Endothelial cell of umbilical vein (primary cell): ENCODE measurements at regions not wholly inside any gene's neighbourhood (a gene's known extent, or its start where the extent isn't known, plus 50 kb on each side); places are given as distances from the start of the nearest gene placed in this dataset.

Experiments
- BruUV-seq: library from RNA; stranded (reverse); fragments of 400-500 nt; replicated peaks from 2 replicates; lab custom pipeline; 2021; lab: Mats Ljungman, UMichigan
- CTCF ChIA-PET: fragments of 300-600, 350-600 bp; sonication (Branson Sonifier 250); formaldehyde crosslinking; loops from one replicate; lab custom pipeline; 2021; ENCODE audit warnings: antibody characterized with exemption, inconsistent platforms; lab: Charles Lee
- POLR2A ChIA-PET: fragments of 300-600, 350-600 bp; sonication (Branson Sonifier 250); formaldehyde crosslinking; loops from one replicate; lab custom pipeline; 2021; ENCODE audit warnings: antibody characterized with exemption, inconsistent platforms; lab: Charles Lee
- DNase-seq: peaks from one replicate; pipeline ENCODE4 v3.0.0-alpha.2; 2011; ENCODE audit warnings: low read depth, low spot score
- FAIRE-seq: peaks from 2 replicates; lab custom pipeline; 2011; peaks lifted over from hg19 to GRCh38; lab: Jason Lieb, UNC
- H2AFZ ChIP-seq: 2 replicates; pipeline ENCODE4 v1.6.0; 2012; ENCODE audit warnings: low read depth, low read length, control low read depth, inconsistent platforms
- H3K27ac ChIP-seq: 2 replicates; pipeline ENCODE4 v1.5.1; 2011; ENCODE audit warnings: low read depth, mild to moderate bottlenecking, control low read depth, low read length, moderate library complexity; ENCODE audit not compliant: insufficient read depth
- H3K27me3 ChIP-seq, 2 experiments: 2 replicates each; pipeline versions ENCODE4 v1.6.0 to v1.6.1; 2011; ENCODE audit warnings: low read length in 2 of 2, mixed read lengths in 1 of 2; ENCODE audit not compliant: control insufficient read depth in 2 of 2, insufficient read depth in 2 of 2
- H3K36me3 ChIP-seq, 2 experiments: 2 replicates in 1 of 2; 3 replicates in 1 of 2; pipeline ENCODE4 v1.5.1; 2011; ENCODE audit warnings: low read length in 2 of 2, mild to moderate bottlenecking in 1 of 2, moderate library complexity in 1 of 2; ENCODE audit not compliant: control insufficient read depth in 2 of 2, insufficient read depth in 2 of 2; ENCODE audit errors: extremely low read depth in 1 of 2
- H3K4me1 ChIP-seq: 3 replicates; pipeline ENCODE4 v1.5.1; 2011; ENCODE audit warnings: mild to moderate bottlenecking, low read length; ENCODE audit not compliant: control insufficient read depth, insufficient read depth; ENCODE audit errors: extremely low read depth
- H3K4me2 ChIP-seq: 2 replicates; pipeline ENCODE4 v1.6.1; 2011; ENCODE audit warnings: low read length, control low read depth, mixed read lengths; ENCODE audit not compliant: insufficient read depth
- H3K4me3 ChIP-seq, 3 experiments: fragments of 200-600 bp in 1 of 3; sonication (generic), shearing (Covaris generic) in 1 of 3; replicated peaks in 1 of 3; 2 replicates each; pipeline ENCODE4 v1.5.1; 2011 to 2016; ENCODE audit warnings: control low read depth in 3 of 3, low read length in 3 of 3, mild to moderate bottlenecking in 2 of 3, inconsistent platforms in 1 of 3, low read depth in 1 of 3, moderate library complexity in 1 of 3; ENCODE audit not compliant: insufficient read depth in 1 of 3
- H3K79me2 ChIP-seq: 2 replicates; pipeline ENCODE4 v1.6.0; 2012; ENCODE audit warnings: low read length, inconsistent platforms; ENCODE audit not compliant: control insufficient read depth, insufficient read depth
- H3K9ac ChIP-seq: replicated peaks from 2 replicates; pipeline ENCODE3; 2011; ENCODE audit warnings: low read length, control low read depth; ENCODE audit not compliant: insufficient read depth; ENCODE audit errors: extremely low read depth
- H3K9me1 ChIP-seq: replicated peaks from 3 replicates; pipeline ENCODE4 v1.6.0; 2011; ENCODE audit warnings: mild to moderate bottlenecking, low read length; ENCODE audit not compliant: control insufficient read depth, insufficient read depth; ENCODE audit errors: extremely low read depth
- H3K9me3 ChIP-seq: replicated peaks from 2 replicates; pipeline ENCODE4 v1.5.1; 2012; ENCODE audit warnings: low read length, inconsistent platforms; ENCODE audit not compliant: control insufficient read depth, insufficient read depth
- H4K20me1 ChIP-seq: replicated peaks from 2 replicates; pipeline ENCODE3; 2011; ENCODE audit warnings: mild to moderate bottlenecking, low read length; ENCODE audit not compliant: control insufficient read depth, insufficient read depth; ENCODE audit errors: extremely low read depth
- CTCF ChIP-seq, 2 donors: IDR thresholded peaks; 1 replicate in 1 of 2; 2 replicates in 1 of 2; pipeline ENCODE4 v1.5.1; 2011; ENCODE audit warnings: low read length in 2 of 2, mild to moderate bottlenecking in 2 of 2, moderate library complexity in 2 of 2, control low read depth in 1 of 2, inconsistent platforms in 1 of 2, low read depth in 1 of 2; ENCODE audit not compliant: insufficient read depth in 1 of 2; ENCODE audit errors: extremely low read depth in 1 of 2
- EZH2 ChIP-seq: IDR thresholded peaks from 2 replicates; pipeline ENCODE4 v1.6.1; 2012; ENCODE audit warnings: borderline replicate concordance, low read depth, mild to moderate bottlenecking, moderate library complexity, low read length, inconsistent platforms; ENCODE audit not compliant: severe bottlenecking
- FOS ChIP-seq: IDR thresholded peaks from 2 replicates; pipeline ENCODE4 v1.6.1; 2011; ENCODE audit warnings: mild to moderate bottlenecking, low read length, moderate library complexity, borderline replicate concordance; ENCODE audit not compliant: insufficient read depth
- GATA2 ChIP-seq: IDR thresholded peaks from 2 replicates; pipeline ENCODE4 v1.7.0; 2011; ENCODE audit warnings: low read depth, mild to moderate bottlenecking, moderate library complexity, mixed read lengths, low read length; ENCODE audit not compliant: insufficient read length, insufficient read depth
- JUN ChIP-seq: IDR thresholded peaks from 2 replicates; pipeline ENCODE4 v1.6.1; 2011; ENCODE audit warnings: borderline replicate concordance, low read depth; ENCODE audit not compliant: insufficient read length, insufficient read depth
- MAX ChIP-seq: IDR thresholded peaks from 2 replicates; pipeline ENCODE4 v1.6.1; 2011; ENCODE audit not compliant: insufficient read depth, insufficient read length
- MYC ChIP-seq: IDR thresholded peaks from one replicate; pipeline ENCODE4 v1.6.1; 2011; ENCODE audit warnings: mild to moderate bottlenecking, low read depth, low read length
- POLR2A ChIP-seq: IDR thresholded peaks from 2 replicates; pipeline ENCODE4 v1.6.1; 2012; ENCODE audit warnings: low read depth, mild to moderate bottlenecking, control low read depth, low read length
- POLR2AphosphoS5 ChIP-seq: IDR thresholded peaks from 2 replicates; pipeline ENCODE4 v1.6.1; 2012; ENCODE audit warnings: low read depth, mild to moderate bottlenecking, control low read depth, low read length, moderate library complexity; ENCODE audit not compliant: insufficient read depth
- dilution Hi-C: fragments of 300-500 bp; cut with MboI; formaldehyde crosslinking; loops from one replicate; pipeline ENCODE4 v1.15.0; 2019; ENCODE audit warnings: low sequenced_read_pairs; ENCODE audit not compliant: extremely low pct_ligation_motif_present
- intact Hi-C: fragments of 100-400 bp; cut with micrococcal nuclease; formaldehyde crosslinking; loops from one replicate; pipeline ENCODE4 v1.10.0; 2022

GRCh38 chr2:145137901-145138300 is 618.0 kb upstream of the ZEB2 start:
- Histone ChIP-seq H3K4me2 (no peak overlapping the region), H3K79me2 (no peaks in the 10 kb centered on the region), H3K4me1 (peaks cover 7% of the 10 kb centered on the region), H3K27me3 (no peaks in the 10 kb centered on the region), H3K36me3 (no peaks in the 10 kb centered on the region), H4K20me1 (no peaks in the 10 kb centered on the region), H3K9me1 (no peaks in the 10 kb centered on the region), H2AFZ (no peak overlapping the region), H3K9me3 (no peaks in the 10 kb centered on the region), H3K4me3 (no peak overlapping the region), H3K27ac (no peak overlapping the region), H3K9ac (no peak overlapping the region)
- CTCF ChIA-PET: no interaction called here
- FAIRE-seq (no peak), DNase-seq (peak; percentile 9)
- POLR2A ChIA-PET: no interaction called here
- BruUV-seq: no TSS peak
- TF ChIP-seq EZH2 (no peak), POLR2AphosphoS5 (no peak), MAX (no peak), CTCF (IDR thresholded peaks at IDR 0.05; ENCODE audit: extremely low read depth in 1 of 2, insufficient read depth in 1 of 2, low read depth in 1 of 2, low read length in 2 of 2) (no peak), FOS (no peak), JUN (no peak), GATA2 (no peak), POLR2A (no peak), MYC (no peak)
- intact Hi-C loops: loop anchor here (5.0 kb wide), 1 partner anchor 616 kb away; the partner anchor contains the start of gene ZEB2
- dilution Hi-C loops: no loop called here
